ENCODE measurements at regions not wholly inside any gene's neighbourhood (a gene's known extent, or its start where the extent isn't known, plus 50 kb on each side); places are given as distances from the start of the nearest gene placed in this dataset.

DNA sequence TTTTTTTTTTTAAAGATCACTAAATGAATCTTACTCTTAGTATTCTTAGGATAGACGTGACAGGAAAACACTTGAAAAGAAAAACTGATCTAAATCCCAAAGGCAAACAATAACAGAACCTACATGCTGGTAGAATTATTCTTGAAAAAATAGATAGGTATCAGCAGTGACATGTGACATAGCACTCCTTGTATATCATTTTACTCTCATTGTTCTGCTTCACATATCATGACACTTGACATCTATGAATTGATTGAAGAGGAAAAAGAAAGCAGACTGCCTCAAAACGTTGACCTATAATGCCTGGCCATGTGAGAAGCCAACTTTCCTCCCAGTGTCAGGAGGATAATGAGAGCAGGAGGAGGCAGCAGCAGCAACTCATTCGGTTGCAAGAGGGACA lies 555.2 kb downstream of the GABRG1 start:
- no peak overlapping the region for H2BK20ac ChIP-seq (ENCODE audit: low read depth, low read length)
- no peak overlapping the region for H4K8ac ChIP-seq (ENCODE audit: low read depth in 2 of 2, low read length in 2 of 2)
- H3K36me3 ChIP-seq (ENCODE audit: control insufficient read depth, insufficient read depth, low read length), result no peaks in the 10 kb centered on the region
- no CpG with 5 or more reads among the region's 3 CpGs for WGBS, 2 experiments (ENCODE audit: extremely low coverage in 2 of 2, insufficient read length in 1 of 2)
- H3K27me3 ChIP-seq (ENCODE audit: control insufficient read depth, insufficient read depth, low read length), result no peaks in the 10 kb centered on the region
- DNase-seq, result no peak
- ChIA-PET POLR2A (ENCODE audit: unreplicated experiment) (no interaction called here), CTCF (no interaction called here)
- no peak overlapping the region for H2BK120ac ChIP-seq (ENCODE audit: low read depth, low read length)
- no peak overlapping the region for H3K14ac ChIP-seq (replicated peaks; ENCODE audit: low read depth, low read length)
- no peak overlapping the region for H2BK5ac ChIP-seq (ENCODE audit: low read depth, low read length, poor library complexity, severe bottlenecking)
- no peak for ATAC-seq (ENCODE audit: low read depth)
- no peak overlapping the region for H3K4me2 ChIP-seq (ENCODE audit: low read depth, low read length)
- no TSS peak for BruUV-seq (replicated peaks)
- H3K4me3 ChIP-seq (ENCODE audit: insufficient read depth, low read depth, low read length), result no peak overlapping the region
- TF ChIP-seq, protein P1, sequence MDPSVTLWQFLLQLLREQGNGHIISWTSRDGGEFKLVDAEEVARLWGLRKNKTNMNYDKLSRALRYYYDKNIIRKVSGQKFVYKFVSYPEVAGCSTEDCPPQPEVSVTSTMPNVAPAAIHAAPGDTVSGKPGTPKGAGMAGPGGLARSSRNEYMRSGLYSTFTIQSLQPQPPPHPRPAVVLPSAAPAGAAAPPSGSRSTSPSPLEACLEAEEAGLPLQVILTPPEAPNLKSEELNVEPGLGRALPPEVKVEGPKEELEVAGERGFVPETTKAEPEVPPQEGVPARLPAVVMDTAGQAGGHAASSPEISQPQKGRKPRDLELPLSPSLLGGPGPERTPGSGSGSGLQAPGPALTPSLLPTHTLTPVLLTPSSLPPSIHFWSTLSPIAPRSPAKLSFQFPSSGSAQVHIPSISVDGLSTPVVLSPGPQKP (IDR thresholded peaks at IDR 0.05; ENCODE audit: borderline replicate concordance, low read depth, low read length), result no peak
- no peak for TF ChIP-seq RFX5 (IDR thresholded peaks at IDR 0.05; ENCODE audit: low read depth, low read length)
- no peak for TF ChIP-seq BHLHE40 (IDR thresholded peaks at IDR 0.05; ENCODE audit: low read depth, low read length)
- no peak for TF ChIP-seq NFE2L2 (IDR thresholded peaks at IDR 0.05; ENCODE audit: low read depth, low read length)
- TF ChIP-seq, protein P2, sequence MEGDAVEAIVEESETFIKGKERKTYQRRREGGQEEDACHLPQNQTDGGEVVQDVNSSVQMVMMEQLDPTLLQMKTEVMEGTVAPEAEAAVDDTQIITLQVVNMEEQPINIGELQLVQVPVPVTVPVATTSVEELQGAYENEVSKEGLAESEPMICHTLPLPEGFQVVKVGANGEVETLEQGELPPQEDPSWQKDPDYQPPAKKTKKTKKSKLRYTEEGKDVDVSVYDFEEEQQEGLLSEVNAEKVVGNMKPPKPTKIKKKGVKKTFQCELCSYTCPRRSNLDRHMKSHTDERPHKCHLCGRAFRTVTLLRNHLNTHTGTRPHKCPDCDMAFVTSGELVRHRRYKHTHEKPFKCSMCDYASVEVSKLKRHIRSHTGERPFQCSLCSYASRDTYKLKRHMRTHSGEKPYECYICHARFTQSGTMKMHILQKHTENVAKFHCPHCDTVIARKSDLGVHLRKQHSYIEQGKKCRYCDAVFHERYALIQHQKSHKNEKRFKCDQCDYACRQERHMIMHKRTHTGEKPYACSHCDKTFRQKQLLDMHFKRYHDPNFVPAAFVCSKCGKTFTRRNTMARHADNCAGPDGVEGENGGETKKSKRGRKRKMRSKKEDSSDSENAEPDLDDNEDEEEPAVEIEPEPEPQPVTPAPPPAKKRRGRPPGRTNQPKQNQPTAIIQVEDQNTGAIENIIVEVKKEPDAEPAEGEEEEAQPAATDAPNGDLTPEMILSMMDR (conservative IDR thresholded peaks at IDR 0.05; ENCODE audit: low read depth, low read length), result no peak
- TF ChIP-seq POLR2A (IDR thresholded peaks at IDR 0.05; ENCODE audit: low read depth, low read length), result no peak
- TF ChIP-seq RCOR1 (IDR thresholded peaks at IDR 0.05; ENCODE audit: insufficient replicate concordance, low read length), result no peak
- no peak for TF ChIP-seq RAD21 (IDR thresholded peaks at IDR 0.05; ENCODE audit: low read length)
- TF ChIP-seq SMC3 (IDR thresholded peaks at IDR 0.05; ENCODE audit: low read depth, low read length), result no peak
- TF ChIP-seq MAFK (IDR thresholded peaks at IDR 0.05; ENCODE audit: low read depth, low read length), result no peak
- no peak for TF ChIP-seq FOS (IDR thresholded peaks at IDR 0.05; ENCODE audit: low read depth, low read length)
- no peak for TF ChIP-seq CHD1 (IDR thresholded peaks at IDR 0.05; ENCODE audit: low read depth, low read length)
- TF ChIP-seq MXI1 (IDR thresholded peaks at IDR 0.05; ENCODE audit: borderline replicate concordance, low read depth, low read length), result no peak
- TF ChIP-seq, protein P3, sequence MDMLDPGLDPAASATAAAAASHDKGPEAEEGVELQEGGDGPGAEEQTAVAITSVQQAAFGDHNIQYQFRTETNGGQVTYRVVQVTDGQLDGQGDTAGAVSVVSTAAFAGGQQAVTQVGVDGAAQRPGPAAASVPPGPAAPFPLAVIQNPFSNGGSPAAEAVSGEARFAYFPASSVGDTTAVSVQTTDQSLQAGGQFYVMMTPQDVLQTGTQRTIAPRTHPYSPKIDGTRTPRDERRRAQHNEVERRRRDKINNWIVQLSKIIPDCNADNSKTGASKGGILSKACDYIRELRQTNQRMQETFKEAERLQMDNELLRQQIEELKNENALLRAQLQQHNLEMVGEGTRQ (IDR thresholded peaks at IDR 0.05; ENCODE audit: low read depth, low read length), result no peak
- H3K56ac ChIP-seq (ENCODE audit: extremely low read depth, insufficient read depth, low read length), result no peak overlapping the region
- H3K4ac ChIP-seq (ENCODE audit: low read depth, low read length), result no peak overlapping the region
- in situ Hi-C loops (cut with MboI; ENCODE audit: low sequenced_read_pairs) (no loop called here), intact Hi-C loops (cut with micrococcal nuclease) (no loop called here), dilution Hi-C loops (cut with HindIII; ENCODE audit: low sequenced_read_pairs, unreplicated experiment) (no loop called here)
- H3K18ac ChIP-seq (ENCODE audit: low read depth, low read length), result no peak overlapping the region
- no peak overlapping the region for H3K9ac ChIP-seq (ENCODE audit: low read depth, low read length)
- H3K4me1 ChIP-seq (ENCODE audit: control insufficient read depth, insufficient read depth, low read length), result no peaks in the 10 kb centered on the region
- H3K9me3 ChIP-seq (ENCODE audit: control insufficient read depth, insufficient read depth, low read length), result no peaks in the 10 kb centered on the region; the same call in 1 of the 2 replicates
- H4K20me1 ChIP-seq (ENCODE audit: insufficient read depth, low read length), result no peaks in the 10 kb centered on the region
- H4K91ac ChIP-seq (ENCODE audit: insufficient read depth, low read depth, low read length), result no peak overlapping the region
- H2BK15ac ChIP-seq (ENCODE audit: low read depth, low read length), result no peak overlapping the region
- H3K23ac ChIP-seq (ENCODE audit: low read depth, low read length), result no peak overlapping the region
- no peak overlapping the region for H4K5ac ChIP-seq (ENCODE audit: low read depth, low read length)
- no peaks in the 10 kb centered on the region for H3K79me1 ChIP-seq (ENCODE audit: low read depth in 1 of 2, low read length in 2 of 2)
- H2AK5ac ChIP-seq (ENCODE audit: low read depth, low read length), result no peak overlapping the region
- no peak overlapping the region for H3K27ac ChIP-seq (ENCODE audit: insufficient read depth, low read length)
- no peak overlapping the region for H2AK9ac ChIP-seq (replicated peaks; ENCODE audit: low read depth, low read length, poor library complexity)
- H3K9me1 ChIP-seq (ENCODE audit: insufficient read depth, low read length), result no peaks in the 10 kb centered on the region
- H2AFZ ChIP-seq (replicated peaks; ENCODE audit: low read length, poor library complexity), result no peak overlapping the region

Measured in IMR-90 (cell line).